Esophagus muscularis mucosa (tissue), 4 donors: ENCODE measurements at regions not wholly inside any gene's neighbourhood (a gene's known extent, or its start where the extent isn't known, plus 50 kb on each side); places are given as distances from the start of the nearest gene placed in this dataset.

Source experiments
- EP300 ChIP-seq: sonication (generic); formaldehyde crosslinking; IDR thresholded peaks from one replicate; pipeline ENCODE4 v1.6.1; 2017; ENCODE audit warnings: antibody characterized with exemption
- POLR2A ChIP-seq: fragments of 450-650 bp; IDR thresholded peaks from one replicate; pipeline ENCODE4 v1.6.1; 2017; ENCODE audit warnings: antibody characterized with exemption, moderate library complexity, mild to moderate bottlenecking, low read depth
- POLR2AphosphoS5 ChIP-seq, 2 donors: sonication (generic); formaldehyde crosslinking; IDR thresholded peaks; one replicate each; pipeline ENCODE4 v1.6.1; 2017; ENCODE audit warnings: antibody characterized with exemption in 2 of 2
- TF ChIP-seq, protein P1 (sequence below), 3 experiments: fragments of 200-600 bp in 2 of 3; fragments of 450-650 bp in 1 of 3; sonication (generic) in 2 of 3; IDR thresholded peaks; one replicate each; pipeline ENCODE4 v1.5.1; 2017 to 2019; ENCODE audit warnings: antibody characterized with exemption in 3 of 3, mild to moderate bottlenecking in 2 of 3, moderate library complexity in 1 of 3

DNA sequence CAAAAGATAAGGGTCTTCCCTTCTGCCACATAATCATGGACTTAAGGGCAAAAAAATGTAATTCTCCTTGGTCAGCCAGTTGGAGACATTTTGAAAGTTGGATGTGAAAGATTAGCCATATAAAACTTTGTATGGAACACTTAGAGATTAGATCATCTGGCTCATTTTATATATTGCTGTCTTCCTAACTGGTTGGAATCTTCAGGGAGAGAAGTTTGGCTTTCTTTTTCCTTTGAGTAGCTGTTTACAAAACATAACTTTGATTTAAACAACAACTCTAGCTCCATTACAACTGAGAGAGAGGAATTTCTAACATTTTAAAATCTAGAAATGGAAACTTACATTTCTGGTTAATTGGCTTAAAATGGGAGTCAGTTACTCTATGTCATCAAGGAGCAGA lies 132.7 kb downstream of the RDH14 start:
- TF ChIP-seq, protein P1, sequence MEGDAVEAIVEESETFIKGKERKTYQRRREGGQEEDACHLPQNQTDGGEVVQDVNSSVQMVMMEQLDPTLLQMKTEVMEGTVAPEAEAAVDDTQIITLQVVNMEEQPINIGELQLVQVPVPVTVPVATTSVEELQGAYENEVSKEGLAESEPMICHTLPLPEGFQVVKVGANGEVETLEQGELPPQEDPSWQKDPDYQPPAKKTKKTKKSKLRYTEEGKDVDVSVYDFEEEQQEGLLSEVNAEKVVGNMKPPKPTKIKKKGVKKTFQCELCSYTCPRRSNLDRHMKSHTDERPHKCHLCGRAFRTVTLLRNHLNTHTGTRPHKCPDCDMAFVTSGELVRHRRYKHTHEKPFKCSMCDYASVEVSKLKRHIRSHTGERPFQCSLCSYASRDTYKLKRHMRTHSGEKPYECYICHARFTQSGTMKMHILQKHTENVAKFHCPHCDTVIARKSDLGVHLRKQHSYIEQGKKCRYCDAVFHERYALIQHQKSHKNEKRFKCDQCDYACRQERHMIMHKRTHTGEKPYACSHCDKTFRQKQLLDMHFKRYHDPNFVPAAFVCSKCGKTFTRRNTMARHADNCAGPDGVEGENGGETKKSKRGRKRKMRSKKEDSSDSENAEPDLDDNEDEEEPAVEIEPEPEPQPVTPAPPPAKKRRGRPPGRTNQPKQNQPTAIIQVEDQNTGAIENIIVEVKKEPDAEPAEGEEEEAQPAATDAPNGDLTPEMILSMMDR (IDR thresholded peaks at IDR 0.05) = no peak
- no peak for TF ChIP-seq POLR2AphosphoS5 (IDR thresholded peaks at IDR 0.05)
- TF ChIP-seq POLR2A = no peak
- TF ChIP-seq EP300 = no peak
